ENCODE measurements at regions not wholly inside any gene's neighbourhood (a gene's known extent, or its start where the extent isn't known, plus 50 kb on each side); places are given as distances from the start of the nearest gene placed in this dataset.

- ATAC-seq (no peak), FAIRE-seq (no peak), DNase-seq (no peak)
- Histone ChIP-seq H3K4me1 (no peaks in the 10 kb centered on the region), H3K27me3 (no peaks in the 10 kb centered on the region), H3K36me3 (no peaks in the 10 kb centered on the region), H3K9me3 (no peaks in the 10 kb centered on the region), H3K27ac (no peak overlapping the region), H3K4me3 (no peak overlapping the region)
- 35 to 38% methylated on average over 2 of the region's 2 CpGs for WGBS, 2 donors
- TF ChIP-seq CTCF (IDR thresholded peaks at IDR 0.05), result no peak
- intact Hi-C loops (cut with DNase I), result no loop called here
Measured at GRCh38 chr15:97406841-97407240, 553.7 kb upstream of the ARRDC4 start.

GRCh38 chr15:97410897-97411575, 549.5 kb upstream of the ARRDC4 start:
- no peak for FAIRE-seq
- WGBS, 2 donors, result 31 to 38% methylated on average over 5 of the region's 5 CpGs
- H3K27ac ChIP-seq, result no peak overlapping the region
- no peak overlapping the region for H3K4me3 ChIP-seq
- TF ChIP-seq CTCF (IDR thresholded peaks at IDR 0.05), result no peak
- intact Hi-C loops (cut with DNase I), result no loop called here
- no peaks in the 10 kb centered on the region for H3K27me3 ChIP-seq
- no peaks in the 10 kb centered on the region for H3K9me3 ChIP-seq
- no peaks in the 10 kb centered on the region for H3K4me1 ChIP-seq
- no peaks in the 10 kb centered on the region for H3K36me3 ChIP-seq
- peak in 2 of 6 donors; percentile 14 to 43 for DNase-seq
- ATAC-seq, result no peak

- ATAC-seq, result no peak
- Histone ChIP-seq H3K27ac (no peak overlapping the region), H3K4me3 (no peak overlapping the region), H3K36me3 (no peaks in the 10 kb centered on the region), H3K4me1 (no peaks in the 10 kb centered on the region), H3K27me3 (peaks cover 0 to 5% (median 0%) of the 10 kb centered on the region in 4 donors), H3K9me3 (no peaks in the 10 kb centered on the region)
- no peak for DNase-seq
- 34 to 43% methylated on average over 1 of the region's 1 CpG for WGBS, 2 donors
- no peak for TF ChIP-seq CTCF (IDR thresholded peaks at IDR 0.05)
- no peak for FAIRE-seq
- intact Hi-C loops (cut with DNase I), result no loop called here
Measured at GRCh38 chr15:97420130-97420529, 540.4 kb upstream of the ARRDC4 start.

- 63 to 65% methylated on average over 5 of the region's 5 CpGs for WGBS, 2 donors
- Histone ChIP-seq H3K4me3 (no peak overlapping the region), H3K4me1 (no peaks in the 10 kb centered on the region), H3K27me3 (peaks cover 0 to 5% (median 0%) of the 10 kb centered on the region in 4 donors), H3K27ac (no peak overlapping the region), H3K9me3 (no peaks in the 10 kb centered on the region), H3K36me3 (no peaks in the 10 kb centered on the region)
- intact Hi-C loops (cut with DNase I), result no loop called here
- no peak for ATAC-seq
- TF ChIP-seq CTCF (IDR thresholded peaks at IDR 0.05), result no peak
- no peak for DNase-seq
- no peak for FAIRE-seq
Measured at GRCh38 chr15:97425596-97425995, 534.9 kb upstream of the ARRDC4 start.

DNA sequence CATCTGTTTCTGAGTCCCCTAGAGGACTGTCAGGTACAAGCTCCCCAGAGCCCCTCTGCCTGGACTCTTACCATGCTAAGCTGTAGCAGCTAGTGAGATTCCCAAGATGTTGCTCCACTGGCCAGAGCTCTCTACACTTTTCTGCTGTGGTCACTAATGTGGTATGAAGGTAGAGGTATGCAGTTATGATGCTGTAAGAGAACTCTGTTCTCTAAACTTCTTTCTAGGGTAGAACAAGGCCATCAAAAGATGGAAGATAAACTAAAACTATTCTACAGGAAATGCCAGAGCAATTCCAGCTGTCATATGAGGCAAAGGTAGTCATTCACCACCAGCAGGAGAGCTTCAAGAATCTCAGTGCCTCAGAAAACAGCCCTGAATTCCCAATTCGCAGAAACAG, 517.4 kb upstream of the ARRDC4 start:
- ATAC-seq, result no peak
- TF ChIP-seq CTCF (IDR thresholded peaks at IDR 0.05), result no peak
- Histone ChIP-seq H3K36me3 (no peaks in the 10 kb centered on the region), H3K4me1 (no peaks in the 10 kb centered on the region), H3K9me3 (no peaks in the 10 kb centered on the region), H3K4me3 (no peak overlapping the region), H3K27me3 (no peaks in the 10 kb centered on the region), H3K27ac (no peak overlapping the region)
- DNase-seq, result no peak
- WGBS, 2 donors, result 27 to 47% methylated on average over 1 of the region's 1 CpG
- intact Hi-C loops (cut with DNase I), result no loop called here
- FAIRE-seq, result no peak
